Heart left ventricle (tissue), 13 donors: ENCODE measurements at regions not wholly inside any gene's neighbourhood (a gene's known extent, or its start where the extent isn't known, plus 50 kb on each side); places are given as distances from the start of the nearest gene placed in this dataset.

Source experiments
- POLR2A ChIP-seq, 2 donors: fragments of 450-650 bp; IDR thresholded peaks; one replicate each; pipeline ENCODE4 v1.6.1; 2017; ENCODE audit warnings: antibody characterized with exemption in 2 of 2, mild to moderate bottlenecking in 2 of 2, moderate library complexity in 2 of 2
- TF ChIP-seq, protein P1 (sequence below), 12 donors: fragments of 200-600 bp; sonication (generic) in 4 of 12; IDR thresholded peaks; one replicate each; pipeline versions ENCODE4 v1.5.0 to v1.8.0; 2018 to 2022; ENCODE audit warnings: antibody characterized with exemption in 12 of 12, mild to moderate bottlenecking in 5 of 12
- donor health status: ischemic (EF 13 %, LVEDD 7.1; RV severe dilation, severe dysfunction).
- donor health status: DM: no; HTN: yes; CAD: no.
- donor health status: DM: no; HTN: no; CAD: no.
- donor health status: ischemic (EF 25% LVEDD 6.9; RV normal size, moderate dysfunction).
- donor health status: ischemic (EF 25% LVEDD 5.7; RV mildly dilated, moderate dysfunction).
- donor health status: ischemic (EF 35%, LVEDD 5.7; RV mildly dilated, moderate dysfunction).
- donor health status: nonischemic (EF 11% LVEDD 7.7; RV severe dilation, severe dysfunction).
- donor health status: DM: yes; HTN: yes; CAD: no.
- donor health status: PGD.
- donor health status: ischemic (EF 29% LVEDD 5.4; RV normal size, mild dysfunction).
- donor health status: nonischemic (EF 23%, LVEDD 6.1; RV moderate dilation, normal function).

DNA sequence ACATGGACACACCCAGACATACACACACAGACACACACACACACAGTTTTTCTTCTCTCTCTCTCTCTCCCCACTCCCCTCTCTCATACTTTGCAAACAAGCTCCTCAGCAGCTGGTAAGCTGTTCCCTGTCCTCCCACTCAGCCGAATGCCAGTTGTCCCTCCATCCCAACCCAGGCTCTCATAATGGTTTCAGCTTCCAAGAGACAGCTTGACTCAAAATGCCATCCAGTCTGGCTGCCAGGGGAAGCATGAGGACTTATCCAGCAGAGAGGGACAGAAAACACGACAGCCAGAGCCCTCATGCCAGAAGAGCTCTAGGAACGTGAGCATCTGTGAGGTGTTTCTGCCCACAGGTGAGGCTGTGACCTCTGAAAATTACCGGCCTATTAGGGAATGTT, 112.6 kb upstream of the SPDL1 start:
- TF ChIP-seq, protein P1, sequence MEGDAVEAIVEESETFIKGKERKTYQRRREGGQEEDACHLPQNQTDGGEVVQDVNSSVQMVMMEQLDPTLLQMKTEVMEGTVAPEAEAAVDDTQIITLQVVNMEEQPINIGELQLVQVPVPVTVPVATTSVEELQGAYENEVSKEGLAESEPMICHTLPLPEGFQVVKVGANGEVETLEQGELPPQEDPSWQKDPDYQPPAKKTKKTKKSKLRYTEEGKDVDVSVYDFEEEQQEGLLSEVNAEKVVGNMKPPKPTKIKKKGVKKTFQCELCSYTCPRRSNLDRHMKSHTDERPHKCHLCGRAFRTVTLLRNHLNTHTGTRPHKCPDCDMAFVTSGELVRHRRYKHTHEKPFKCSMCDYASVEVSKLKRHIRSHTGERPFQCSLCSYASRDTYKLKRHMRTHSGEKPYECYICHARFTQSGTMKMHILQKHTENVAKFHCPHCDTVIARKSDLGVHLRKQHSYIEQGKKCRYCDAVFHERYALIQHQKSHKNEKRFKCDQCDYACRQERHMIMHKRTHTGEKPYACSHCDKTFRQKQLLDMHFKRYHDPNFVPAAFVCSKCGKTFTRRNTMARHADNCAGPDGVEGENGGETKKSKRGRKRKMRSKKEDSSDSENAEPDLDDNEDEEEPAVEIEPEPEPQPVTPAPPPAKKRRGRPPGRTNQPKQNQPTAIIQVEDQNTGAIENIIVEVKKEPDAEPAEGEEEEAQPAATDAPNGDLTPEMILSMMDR (IDR thresholded peaks at IDR 0.05) = no peak
- no peak for TF ChIP-seq POLR2A (IDR thresholded peaks at IDR 0.05)
